GM12878 (cell line): ENCODE measurements at regions not wholly inside any gene's neighbourhood (a gene's known extent, or its start where the extent isn't known, plus 50 kb on each side); places are given as distances from the start of the nearest gene placed in this dataset.

Experiments
- ATAC-seq: fragments of 200-7000 bp; cut with Tn5 transposase; 3 replicates; pipeline ENCODE4 v1.9.1; 2020; ENCODE audit warnings: mild to moderate bottlenecking, moderate library complexity
- BruUV-seq: library from RNA; stranded (reverse); fragments of 400-500 nt; replicated peaks from 2 replicates; lab custom pipeline; 2021; lab: Mats Ljungman, UMichigan
- CTCF ChIA-PET: fragments of 300-600 bp; sonication (Branson Sonifier 250); formaldehyde crosslinking; extraction: SDS; loops from one replicate; lab custom pipeline; 2021; ENCODE audit warnings: inconsistent platforms; lab: Yijun Ruan, JAX
- POLR2A ChIA-PET: fragments of 350-600 bp; formaldehyde crosslinking; extraction: SDS; loops from one replicate; lab custom pipeline; 2021; ENCODE audit warnings: inconsistent platforms; lab: Charles Lee
- RAD21 ChIA-PET: fragments of 300-600 bp; sonication (Branson Sonifier 250); formaldehyde crosslinking; loops from one replicate; lab custom pipeline; 2023; ENCODE audit warnings: antibody characterized with exemption; ENCODE audit not compliant: unreplicated experiment; lab: Charles Lee
- SMC1A ChIA-PET: fragments of 300-600 bp; sonication (Branson Sonifier 250); formaldehyde crosslinking; loops from one replicate; lab custom pipeline; 2023; ENCODE audit not compliant: unreplicated experiment, uncharacterized antibody; lab: Charles Lee
- DNase-seq: peaks from one replicate; pipeline ENCODE4 v3.0.0-alpha.2; 2011; ENCODE audit warnings: low read depth, low spot score
- FAIRE-seq: peaks from 3 replicates; lab custom pipeline; 2011; peaks lifted over from hg19 to GRCh38; lab: Jason Lieb, UNC
- H2AFZ ChIP-seq: 2 replicates; pipeline ENCODE4 v1.6.0; 2011; ENCODE audit warnings: low read depth, low read length, control low read depth; ENCODE audit not compliant: control insufficient read depth
- H3K27ac ChIP-seq: 2 replicates; pipeline ENCODE4 v1.5.1; 2011; ENCODE audit warnings: control low read depth; ENCODE audit not compliant: control insufficient read depth, insufficient read depth
- H3K27me3 ChIP-seq, 2 experiments: replicated peaks in 1 of 2; 2 replicates each; pipeline versions ENCODE4 v1.6.0 to v1.6.1; 2011; ENCODE audit warnings: low read length in 1 of 2; ENCODE audit not compliant: control insufficient read depth in 2 of 2, insufficient read depth in 2 of 2
- H3K36me3 ChIP-seq, 2 experiments: 2 replicates each; pipeline ENCODE4 v1.5.1; 2011; ENCODE audit warnings: low read length in 1 of 2; ENCODE audit not compliant: control insufficient read depth in 2 of 2, insufficient read depth in 2 of 2
- H3K4me1 ChIP-seq: 2 replicates; pipeline ENCODE4 v1.6.1; 2011; ENCODE audit warnings: mild to moderate bottlenecking, low read length, moderate library complexity, mixed read lengths; ENCODE audit not compliant: control insufficient read depth, insufficient read depth
- H3K4me2 ChIP-seq: 2 replicates; pipeline ENCODE4 v1.6.0; 2011; ENCODE audit warnings: control low read depth; ENCODE audit not compliant: control insufficient read depth, insufficient read depth
- H3K4me3 ChIP-seq: fragments of 200-600 bp; sonication (generic); 2 replicates; pipeline ENCODE4 v1.5.1; 2016
- H3K79me2 ChIP-seq: 2 replicates; pipeline ENCODE4 v1.6.0; 2011; ENCODE audit warnings: low read length; ENCODE audit not compliant: control insufficient read depth, insufficient read depth
- H3K9ac ChIP-seq: 2 replicates; pipeline ENCODE4 v1.8.0; 2011; ENCODE audit warnings: low read length, control low read depth, mixed read lengths; ENCODE audit not compliant: control insufficient read depth, insufficient read depth
- H3K9me3 ChIP-seq: replicated peaks from 3 replicates; pipeline ENCODE4 v1.5.1; 2011; ENCODE audit warnings: mild to moderate bottlenecking, low read length; ENCODE audit not compliant: control insufficient read depth, insufficient read depth
- H4K20me1 ChIP-seq: 2 replicates; pipeline ENCODE4 v1.6.0; 2011; ENCODE audit not compliant: control insufficient read depth, insufficient read depth
- ATF3 ChIP-seq: IDR thresholded peaks from 2 replicates; pipeline ENCODE4 v1.6.1; 2011; ENCODE audit warnings: low read depth, mild to moderate bottlenecking, low read length, moderate library complexity, borderline replicate concordance; ENCODE audit errors: extremely low read depth
- GABPA ChIP-seq: IDR thresholded peaks from 2 replicates; pipeline ENCODE4 v1.6.1; 2014; ENCODE audit warnings: antibody characterized with exemption, low read depth, mild to moderate bottlenecking, inconsistent platforms
- MAX ChIP-seq: IDR thresholded peaks from 2 replicates; pipeline ENCODE4 v1.6.1; 2012; ENCODE audit warnings: low read depth, low read length, improper control_type of control experiment
- NRF1 ChIP-seq: conservative IDR thresholded peaks from 2 replicates; pipeline ENCODE4 v1.6.1; 2011; ENCODE audit warnings: mild to moderate bottlenecking, low read depth, low read length, improper control_type of control experiment
- POU2F2 ChIP-seq: IDR thresholded peaks from 3 replicates; pipeline ENCODE4 v1.6.1; 2011; ENCODE audit warnings: low read depth, mild to moderate bottlenecking, low read length, borderline replicate concordance
- REST ChIP-seq: IDR thresholded peaks from 2 replicates; pipeline ENCODE4 v1.6.1; 2012; ENCODE audit warnings: mild to moderate bottlenecking, low read depth, low read length
- SPI1 ChIP-seq: IDR thresholded peaks from 2 replicates; pipeline ENCODE4 v1.6.1; 2011; ENCODE audit warnings: low read depth, mild to moderate bottlenecking, low read length, moderate library complexity, borderline replicate concordance; ENCODE audit not compliant: insufficient read depth
- SREBF2 ChIP-seq: IDR thresholded peaks from 2 replicates; pipeline ENCODE4 v1.6.1; 2012; ENCODE audit warnings: mild to moderate bottlenecking, low read length
- WGBS: methylation state at CpG from one replicate; pipeline ENCODE4 v1.1.6; 2016; ENCODE audit warnings: low lambda C conversion rate; ENCODE audit not compliant: insufficient replicate concordance, insufficient coverage; ENCODE audit errors: missing lambda C conversion rate; 5-methylcytosine and 5-hydroxymethylcytosine counted together
- in situ Hi-C: fragments of 300-500 bp; cut with MboI; formaldehyde crosslinking; loops from 9 replicates; pipeline ENCODE4 v1.14.3; 2018; ENCODE audit warnings: mixed read lengths
- intact Hi-C: fragments of 100-400 bp; cut with micrococcal nuclease; formaldehyde crosslinking; loops from one replicate; pipeline ENCODE4 v1.14.2; 2022; ENCODE audit not compliant: unreplicated experiment

GRCh38 chr7:22572292-22572691, 72.3 kb upstream of the STEAP1B start:
- ChIA-PET CTCF (no interaction called here), POLR2A (no interaction called here), RAD21 (no interaction called here), SMC1A (no interaction called here)
- no peak for ATAC-seq
- H4K20me1 ChIP-seq = no peaks in the 10 kb centered on the region; the same call in 1 of the 2 replicates
- no peak overlapping the region for H3K27ac ChIP-seq
- in situ Hi-C loops (no loop called here), intact Hi-C loops (no loop called here)
- H3K4me1 ChIP-seq = no peaks in the 10 kb centered on the region
- BruUV-seq = no TSS peak
- no peaks in the 10 kb centered on the region for H3K36me3 ChIP-seq
- H2AFZ ChIP-seq = no peak overlapping the region
- no peak for DNase-seq
- no peaks in the 10 kb centered on the region for H3K9me3 ChIP-seq
- 44% methylated on average over 8 of the region's 8 CpGs for WGBS
- H3K4me3 ChIP-seq = no peak overlapping the region
- no peaks in the 10 kb centered on the region for H3K79me2 ChIP-seq
- peaks cover 0 to 1% of the 10 kb centered on the region in 2 experiments; a peak in 2 of 4 replicates for H3K27me3 ChIP-seq
- no peak overlapping the region for H3K4me2 ChIP-seq
- TF ChIP-seq NRF1 = no peak
- no peak for TF ChIP-seq POU2F2
- TF ChIP-seq SPI1 = no peak
- TF ChIP-seq, all 136 proteins: peak for 0
- no peak for FAIRE-seq
- no peak overlapping the region for H3K9ac ChIP-seq

- 55% methylated on average over 4 of the region's 4 CpGs for WGBS
- ChIA-PET POLR2A (no interaction called here), CTCF (interaction anchor here (2.8 kb wide), 1 partner anchor 12 kb away, joined by 10 read pairs; no protein-coding TSS in a partner anchor)
These were observed 71.8 kb upstream of the STEAP1B start for GRCh38 chr7:22571766-22572165.

More at GRCh38 chr7:22571766-22572165, 71.8 kb upstream of the STEAP1B start:
- no peak for FAIRE-seq
- Histone ChIP-seq H3K79me2 (no peaks in the 10 kb centered on the region), H3K27ac (no peak overlapping the region), H4K20me1 (no peaks in the 10 kb centered on the region; the same call in 1 of the 2 replicates), H3K9me3 (no peaks in the 10 kb centered on the region), H3K4me3 (no peak overlapping the region), H2AFZ (no peak overlapping the region), H3K36me3 (no peaks in the 10 kb centered on the region), H3K4me1 (no peaks in the 10 kb centered on the region), H3K9ac (no peak overlapping the region), H3K4me2 (no peak overlapping the region), H3K27me3 (peaks cover 0 to 1% of the 10 kb centered on the region in 2 experiments; a peak in 1 of 4 replicates)
- SMC1A ChIA-PET = no interaction called here
- no peak for ATAC-seq
- RAD21 ChIA-PET = no interaction called here
- TF ChIP-seq MAX = no peak
- no peak for TF ChIP-seq SREBF2
- no peak for TF ChIP-seq REST
- no peak for TF ChIP-seq GABPA
- TF ChIP-seq ATF3 = no peak
- in situ Hi-C loops = no loop called here
- DNase-seq = no peak
- no TSS peak for BruUV-seq
- intact Hi-C loops = no loop called here
